ENCODE measurements at regions not wholly inside any gene's neighbourhood (a gene's known extent, or its start where the extent isn't known, plus 50 kb on each side); places are given as distances from the start of the nearest gene placed in this dataset.

DNA sequence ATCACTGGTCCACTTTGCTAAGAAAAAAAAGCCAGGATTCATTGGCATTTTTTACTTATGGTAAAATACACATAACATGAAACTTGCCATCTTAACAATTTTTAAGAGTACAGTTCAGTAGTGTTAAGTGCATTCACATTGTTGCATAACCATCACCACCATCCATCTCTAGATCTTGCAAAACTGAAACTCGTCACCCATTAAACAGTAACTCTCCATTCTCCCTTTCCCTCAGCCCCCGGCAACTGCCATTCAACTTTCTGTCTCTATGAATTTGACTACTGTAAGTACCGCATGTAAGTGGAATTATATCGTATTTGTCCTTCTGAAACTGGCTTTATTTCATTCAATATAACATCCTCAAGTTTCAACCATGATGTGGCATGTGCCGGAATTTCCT, 56.3 kb upstream of the LNX1 start:
- DNase-seq (ENCODE audit: low read depth in 2 of 2) = no peak

- DNase-seq (ENCODE audit: low read depth in 2 of 2) = no peak
Measured at GRCh38 chr4:53646795-53647194, 55.5 kb upstream of the LNX1 start.

- no peak for DNase-seq (ENCODE audit: low read depth in 2 of 2)
Measured at GRCh38 chr4:53645108-53645507, 53.8 kb upstream of the LNX1 start.

- DNase-seq (ENCODE audit: low read depth in 2 of 2) = no peak
Measured at GRCh38 chr4:53644607-53645006, 53.3 kb upstream of the LNX1 start.
